ENCODE measurements at regions not wholly inside any gene's neighbourhood (a gene's known extent, or its start where the extent isn't known, plus 50 kb on each side); places are given as distances from the start of the nearest gene placed in this dataset.
A peak's percentile ranks its signal among the peaks of the same experiment; 100 is the strongest.

- no peaks in the 10 kb centered on the region for H3K9me3 ChIP-seq (ENCODE audit: low read length)
- H3K79me2 ChIP-seq (ENCODE audit: low read length) = no peaks in the 10 kb centered on the region
- H3K4me3 ChIP-seq (ENCODE audit: low read length) = no peak overlapping the region
- H3K4me1 ChIP-seq (ENCODE audit: low read length) = peaks cover 4% of the 10 kb centered on the region; the same call in 1 of the 2 replicates
- no peak for DNase-seq
- no peaks in the 10 kb centered on the region for H4K20me1 ChIP-seq (ENCODE audit: insufficient read depth, low read depth, low read length)
- no peaks in the 10 kb centered on the region for H3K27me3 ChIP-seq (ENCODE audit: low read length)
- H2AFZ ChIP-seq (ENCODE audit: low read length) = no peak overlapping the region
- H3K9ac ChIP-seq (ENCODE audit: low read length) = no peak overlapping the region
- H3K36me3 ChIP-seq (ENCODE audit: insufficient read depth, low read length) = no peaks in the 10 kb centered on the region
- H3K27ac ChIP-seq (ENCODE audit: low read length) = no peak overlapping the region
- no peak overlapping the region for H3K4me2 ChIP-seq (ENCODE audit: low read depth, low read length, poor library complexity, severe bottlenecking)
- no peaks in the 10 kb centered on the region for H3K9me2 ChIP-seq (replicated peaks; ENCODE audit: insufficient read depth, low read length)
Observed at GRCh38 chr14:101624536-101624935, 63.2 kb downstream of the DIO3 start.

- Histone ChIP-seq H3K9me3 (ENCODE audit: low read length) (no peaks in the 10 kb centered on the region), H3K4me2 (ENCODE audit: low read depth, low read length, poor library complexity, severe bottlenecking) (no peak overlapping the region), H3K9me2 (replicated peaks; ENCODE audit: insufficient read depth, low read length) (no peaks in the 10 kb centered on the region), H3K9ac (ENCODE audit: low read length) (no peak overlapping the region), H3K27ac (ENCODE audit: low read length) (no peak overlapping the region), H3K36me3 (ENCODE audit: insufficient read depth, low read length) (no peaks in the 10 kb centered on the region), H3K4me1 (ENCODE audit: low read length) (peaks cover 4% of the 10 kb centered on the region; the same call in 1 of the 2 replicates), H3K79me2 (ENCODE audit: low read length) (no peaks in the 10 kb centered on the region), H4K20me1 (ENCODE audit: insufficient read depth, low read depth, low read length) (no peaks in the 10 kb centered on the region), H3K27me3 (ENCODE audit: low read length) (no peaks in the 10 kb centered on the region), H3K4me3 (ENCODE audit: low read length) (no peak overlapping the region), H2AFZ (ENCODE audit: low read length) (no peak overlapping the region)
- DNase-seq = no peak
Observed at GRCh38 chr14:101625336-101626097, 64.2 kb downstream of the DIO3 start.

GRCh38 chr14:101626331-101626730 lies 65.0 kb downstream of the DIO3 start:
- no peaks in the 10 kb centered on the region for H3K79me2 ChIP-seq (ENCODE audit: low read length)
- peaks cover 4% of the 10 kb centered on the region; the same call in 1 of the 2 replicates for H3K4me1 ChIP-seq (ENCODE audit: low read length)
- no peak overlapping the region for H3K9ac ChIP-seq (ENCODE audit: low read length)
- no peaks in the 10 kb centered on the region for H4K20me1 ChIP-seq (ENCODE audit: insufficient read depth, low read depth, low read length)
- H3K9me3 ChIP-seq (ENCODE audit: low read length) = no peaks in the 10 kb centered on the region
- H2AFZ ChIP-seq (ENCODE audit: low read length) = no peak overlapping the region
- no peak overlapping the region for H3K4me3 ChIP-seq (ENCODE audit: low read length)
- no peaks in the 10 kb centered on the region for H3K27me3 ChIP-seq (ENCODE audit: low read length)
- H3K4me2 ChIP-seq (ENCODE audit: low read depth, low read length, poor library complexity, severe bottlenecking) = no peak overlapping the region
- H3K9me2 ChIP-seq (replicated peaks; ENCODE audit: insufficient read depth, low read length) = no peaks in the 10 kb centered on the region
- H3K27ac ChIP-seq (ENCODE audit: low read length) = no peak overlapping the region
- H3K36me3 ChIP-seq (ENCODE audit: insufficient read depth, low read length) = no peaks in the 10 kb centered on the region
- DNase-seq = no peak

- H3K9me2 ChIP-seq (replicated peaks; ENCODE audit: insufficient read depth, low read length) = no peaks in the 10 kb centered on the region
- H3K4me1 ChIP-seq (ENCODE audit: low read length) = peaks cover 4% of the 10 kb centered on the region; the same call in 1 of the 2 replicates
- no peaks in the 10 kb centered on the region for H3K79me2 ChIP-seq (ENCODE audit: low read length)
- no peaks in the 10 kb centered on the region for H4K20me1 ChIP-seq (ENCODE audit: insufficient read depth, low read depth, low read length)
- no peak for DNase-seq
- H3K27me3 ChIP-seq (ENCODE audit: low read length) = no peaks in the 10 kb centered on the region
- H3K9me3 ChIP-seq (ENCODE audit: low read length) = no peaks in the 10 kb centered on the region
- H3K4me3 ChIP-seq (ENCODE audit: low read length) = no peak overlapping the region
- H3K9ac ChIP-seq (ENCODE audit: low read length) = no peak overlapping the region
- H2AFZ ChIP-seq (ENCODE audit: low read length) = no peak overlapping the region
- H3K27ac ChIP-seq (ENCODE audit: low read length) = no peak overlapping the region
- no peak overlapping the region for H3K4me2 ChIP-seq (ENCODE audit: low read depth, low read length, poor library complexity, severe bottlenecking)
- no peaks in the 10 kb centered on the region for H3K36me3 ChIP-seq (ENCODE audit: insufficient read depth, low read length)
Observed at GRCh38 chr14:101627915-101628262, 66.6 kb downstream of the DIO3 start.

DNA sequence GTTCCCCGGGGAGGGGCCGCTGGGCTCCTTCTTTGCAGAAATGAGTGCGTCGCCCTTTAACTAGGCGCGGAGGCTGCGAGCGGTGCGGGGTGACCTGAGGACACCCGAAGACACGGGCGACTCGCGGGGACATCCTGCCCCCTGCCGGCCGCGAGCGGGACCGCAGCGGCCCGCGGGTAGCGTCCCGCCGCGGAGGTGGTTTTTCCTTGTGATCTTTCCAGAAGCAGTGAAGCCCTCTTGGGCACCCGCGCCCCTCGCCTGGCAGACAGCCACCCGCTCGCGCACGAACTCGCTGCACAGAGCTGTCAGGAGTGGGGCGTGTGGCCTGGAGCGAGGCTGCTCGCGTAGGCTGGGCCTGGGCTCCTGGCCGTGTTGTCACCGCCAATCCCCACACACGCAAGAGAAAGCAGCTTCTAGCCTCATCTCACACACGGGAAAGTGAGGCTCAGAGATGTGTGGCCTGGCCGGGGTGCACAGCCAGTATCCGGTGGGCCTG lies 67.2 kb downstream of the DIO3 start:
- Histone ChIP-seq H3K4me3 (ENCODE audit: low read length) (no peak overlapping the region), H3K36me3 (ENCODE audit: insufficient read depth, low read length) (no peaks in the 10 kb centered on the region), H4K20me1 (ENCODE audit: insufficient read depth, low read depth, low read length) (no peaks in the 10 kb centered on the region), H3K79me2 (ENCODE audit: low read length) (no peaks in the 10 kb centered on the region), H3K9ac (ENCODE audit: low read length) (no peak overlapping the region; the same call in 1 of the 2 replicates), H3K27ac (ENCODE audit: low read length) (no peak overlapping the region), H3K9me3 (ENCODE audit: low read length) (no peaks in the 10 kb centered on the region), H3K9me2 (replicated peaks; ENCODE audit: insufficient read depth, low read length) (no peaks in the 10 kb centered on the region), H3K4me1 (ENCODE audit: low read length) (peaks cover 4% of the 10 kb centered on the region; the same call in 1 of the 2 replicates), H3K4me2 (ENCODE audit: low read depth, low read length, poor library complexity, severe bottlenecking) (no peak overlapping the region), H3K27me3 (ENCODE audit: low read length) (no peaks in the 10 kb centered on the region), H2AFZ (ENCODE audit: low read length) (no peak overlapping the region)
- peak; percentile 91 for DNase-seq

GRCh38 chr14:101628975-101629374 lies 67.7 kb downstream of the DIO3 start:
- Histone ChIP-seq H2AFZ (ENCODE audit: low read length) (no peak overlapping the region), H4K20me1 (ENCODE audit: insufficient read depth, low read depth, low read length) (no peaks in the 10 kb centered on the region), H3K4me2 (ENCODE audit: low read depth, low read length, poor library complexity, severe bottlenecking) (no peak overlapping the region), H3K36me3 (ENCODE audit: insufficient read depth, low read length) (no peaks in the 10 kb centered on the region), H3K9me2 (replicated peaks; ENCODE audit: insufficient read depth, low read length) (no peaks in the 10 kb centered on the region), H3K4me3 (ENCODE audit: low read length) (no peak overlapping the region), H3K9me3 (ENCODE audit: low read length) (no peaks in the 10 kb centered on the region), H3K79me2 (ENCODE audit: low read length) (no peaks in the 10 kb centered on the region), H3K9ac (ENCODE audit: low read length) (no peak overlapping the region), H3K27ac (ENCODE audit: low read length) (no peak overlapping the region), H3K27me3 (ENCODE audit: low read length) (no peaks in the 10 kb centered on the region), H3K4me1 (ENCODE audit: low read length) (peaks cover 4% of the 10 kb centered on the region; the same call in 1 of the 2 replicates)
- no peak for DNase-seq

- Histone ChIP-seq H3K27me3 (ENCODE audit: low read length) (no peaks in the 10 kb centered on the region), H3K36me3 (ENCODE audit: insufficient read depth, low read length) (no peaks in the 10 kb centered on the region), H3K4me1 (ENCODE audit: low read length) (peaks cover 4% of the 10 kb centered on the region; the same call in 1 of the 2 replicates), H3K27ac (ENCODE audit: low read length) (no peak overlapping the region), H3K4me2 (ENCODE audit: low read depth, low read length, poor library complexity, severe bottlenecking) (no peak overlapping the region), H3K79me2 (ENCODE audit: low read length) (no peaks in the 10 kb centered on the region), H2AFZ (ENCODE audit: low read length) (no peak overlapping the region), H3K9me2 (replicated peaks; ENCODE audit: insufficient read depth, low read length) (no peaks in the 10 kb centered on the region), H3K4me3 (ENCODE audit: low read length) (no peak overlapping the region), H4K20me1 (ENCODE audit: insufficient read depth, low read depth, low read length) (no peaks in the 10 kb centered on the region), H3K9ac (ENCODE audit: low read length) (no peak overlapping the region), H3K9me3 (ENCODE audit: low read length) (no peaks in the 10 kb centered on the region)
- no peak for DNase-seq
Observed at GRCh38 chr14:101630056-101630965, 69.0 kb downstream of the DIO3 start.

DNA sequence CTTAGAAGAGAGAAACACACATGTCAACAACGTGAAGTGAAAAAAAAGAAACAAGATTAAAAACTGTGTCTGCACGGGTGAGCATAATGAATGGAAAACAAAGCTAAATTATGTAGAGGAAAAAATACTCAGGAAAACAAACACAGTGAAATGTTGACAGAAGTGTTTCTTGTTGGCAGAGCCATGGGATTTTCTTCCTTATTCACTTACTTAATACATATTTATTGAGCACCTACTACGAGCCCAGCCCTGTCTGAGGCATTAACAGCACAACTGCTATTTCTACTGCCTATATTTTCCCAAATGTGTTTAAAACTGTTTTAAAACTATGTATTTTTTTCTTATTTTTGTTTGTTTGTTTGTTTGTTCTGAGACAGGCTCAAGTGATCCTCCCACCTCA lies 69.9 kb downstream of the DIO3 start:
- no peaks in the 10 kb centered on the region for H4K20me1 ChIP-seq (ENCODE audit: insufficient read depth, low read depth, low read length)
- H3K9ac ChIP-seq (ENCODE audit: low read length) = no peak overlapping the region

More for the DNA sequence above, 69.9 kb downstream of the DIO3 start:
- Histone ChIP-seq H2AFZ (ENCODE audit: low read length) (no peak overlapping the region), H3K36me3 (ENCODE audit: insufficient read depth, low read length) (no peaks in the 10 kb centered on the region), H3K9me3 (ENCODE audit: low read length) (no peaks in the 10 kb centered on the region), H3K4me2 (ENCODE audit: low read depth, low read length, poor library complexity, severe bottlenecking) (no peak overlapping the region), H3K27me3 (ENCODE audit: low read length) (no peaks in the 10 kb centered on the region), H3K27ac (ENCODE audit: low read length) (no peak overlapping the region), H3K4me3 (ENCODE audit: low read length) (no peak overlapping the region), H3K79me2 (ENCODE audit: low read length) (no peaks in the 10 kb centered on the region), H3K4me1 (ENCODE audit: low read length) (peaks cover 4% of the 10 kb centered on the region; the same call in 1 of the 2 replicates), H3K9me2 (replicated peaks; ENCODE audit: insufficient read depth, low read length) (no peaks in the 10 kb centered on the region)
- DNase-seq = no peak

All from Karpas-422 (cell line).